IMR-90 (cell line): ENCODE measurements at regions not wholly inside any gene's neighbourhood (a gene's known extent, or its start where the extent isn't known, plus 50 kb on each side); places are given as distances from the start of the nearest gene placed in this dataset.

ENCODE experiments used
- ATAC-seq: fragments of 200-7000 bp; cut with Tn5 transposase; 2 replicates; pipeline ENCODE4 v1.9.1; 2020; ENCODE audit warnings: low read depth, mild to moderate bottlenecking, moderate library complexity
- BruUV-seq: library from RNA; stranded (reverse); fragments of 400-500 nt; replicated peaks from 2 replicates; lab custom pipeline; 2021; lab: Mats Ljungman, UMichigan
- CTCF ChIA-PET: fragments of 300-600 bp; formaldehyde crosslinking; extraction: SDS; loops from one replicate; lab custom pipeline; 2021; ENCODE audit warnings: antibody characterized with exemption; lab: Yijun Ruan, JAX
- POLR2A ChIA-PET: fragments of 300-600 bp; sonication (Branson Sonifier 250); formaldehyde crosslinking; loops from one replicate; lab custom pipeline; 2022; ENCODE audit warnings: antibody characterized with exemption; ENCODE audit not compliant: unreplicated experiment; lab: Charles Lee
- DNase-seq: peaks from one replicate; pipeline ENCODE4 v3.0.0; 2013
- H2AFZ ChIP-seq: replicated peaks from 2 replicates; pipeline ENCODE3; 2013; ENCODE audit warnings: low read length, mild to moderate bottlenecking; ENCODE audit not compliant: poor library complexity
- H2AK5ac ChIP-seq: 2 replicates; pipeline ENCODE4 v1.6.1; 2013; ENCODE audit warnings: low read depth, low read length, inconsistent platforms
- H2AK9ac ChIP-seq: replicated peaks from 2 replicates; pipeline ENCODE3; 2013; ENCODE audit warnings: mild to moderate bottlenecking, low read depth, low read length, moderate library complexity; ENCODE audit not compliant: poor library complexity
- H2BK120ac ChIP-seq: 2 replicates; pipeline ENCODE4 v1.6.1; 2013; ENCODE audit warnings: low read depth, low read length, inconsistent platforms
- H2BK15ac ChIP-seq: 3 replicates; pipeline ENCODE4 v1.6.1; 2013; ENCODE audit warnings: low read depth, low read length, inconsistent platforms
- H2BK20ac ChIP-seq: 2 replicates; pipeline ENCODE4 v1.6.1; 2013; ENCODE audit warnings: low read depth, mild to moderate bottlenecking, inconsistent platforms, low read length, moderate library complexity
- H2BK5ac ChIP-seq: 2 replicates; pipeline ENCODE4 v1.6.1; 2013; ENCODE audit warnings: mild to moderate bottlenecking, low read depth, low read length, inconsistent platforms; ENCODE audit not compliant: poor library complexity, severe bottlenecking
- H3K14ac ChIP-seq: replicated peaks from 2 replicates; pipeline ENCODE4 v1.6.1; 2013; ENCODE audit warnings: low read depth, low read length, inconsistent platforms
- H3K18ac ChIP-seq: 2 replicates; pipeline ENCODE4 v1.6.1; 2013; ENCODE audit warnings: low read depth, low read length, control low read depth
- H3K23ac ChIP-seq: 2 replicates; pipeline ENCODE4 v1.6.1; 2013; ENCODE audit warnings: low read depth, low read length, inconsistent platforms
- H3K27ac ChIP-seq: 2 replicates; pipeline ENCODE4 v1.5.1; 2013; ENCODE audit warnings: mild to moderate bottlenecking, control low read depth, low read length; ENCODE audit not compliant: insufficient read depth
- H3K27me3 ChIP-seq: 2 replicates; pipeline ENCODE4 v1.6.1; 2013; ENCODE audit warnings: low read length; ENCODE audit not compliant: control insufficient read depth, insufficient read depth
- H3K36me3 ChIP-seq: 2 replicates; pipeline ENCODE4 v1.6.1; 2013; ENCODE audit warnings: low read length, mixed read lengths; ENCODE audit not compliant: control insufficient read depth, insufficient read depth
- H3K4ac ChIP-seq: 2 replicates; pipeline ENCODE4 v1.6.1; 2013; ENCODE audit warnings: low read depth, low read length, inconsistent platforms
- H3K4me1 ChIP-seq: 2 replicates; pipeline ENCODE4 v1.6.1; 2013; ENCODE audit warnings: low read length, mixed read lengths; ENCODE audit not compliant: control insufficient read depth, insufficient read depth
- H3K4me2 ChIP-seq: 2 replicates; pipeline ENCODE4 v1.6.1; 2013; ENCODE audit warnings: low read depth, mild to moderate bottlenecking, control low read depth, low read length, moderate library complexity
- H3K4me3 ChIP-seq: 2 replicates; pipeline ENCODE4 v1.5.1; 2013; ENCODE audit warnings: low read depth, mild to moderate bottlenecking, control low read depth, low read length, moderate library complexity; ENCODE audit not compliant: insufficient read depth
- H3K56ac ChIP-seq: 2 replicates; pipeline ENCODE4 v1.6.1; 2013; ENCODE audit warnings: low read length, inconsistent platforms; ENCODE audit not compliant: insufficient read depth; ENCODE audit errors: extremely low read depth
- H3K79me1 ChIP-seq, 2 experiments: 2 replicates each; pipeline ENCODE4 v1.6.1; 2013; ENCODE audit warnings: low read length in 2 of 2, inconsistent platforms in 1 of 2, low read depth in 1 of 2
- H3K9ac ChIP-seq: 2 replicates; pipeline ENCODE4 v1.6.1; 2013; ENCODE audit warnings: low read depth, low read length, control low read depth
- H3K9me1 ChIP-seq: 2 replicates; pipeline ENCODE4 v1.6.1; 2013; ENCODE audit warnings: low read length, inconsistent platforms; ENCODE audit not compliant: insufficient read depth
- H3K9me3 ChIP-seq: 2 replicates; pipeline ENCODE4 v1.6.1; 2013; ENCODE audit warnings: low read length; ENCODE audit not compliant: control insufficient read depth, insufficient read depth
- H4K20me1 ChIP-seq: 2 replicates; pipeline ENCODE4 v1.6.1; 2013; ENCODE audit warnings: low read length, inconsistent platforms; ENCODE audit not compliant: insufficient read depth
- H4K5ac ChIP-seq: 2 replicates; pipeline ENCODE4 v1.6.1; 2013; ENCODE audit warnings: mild to moderate bottlenecking, low read depth, low read length, control low read depth
- H4K8ac ChIP-seq, 2 experiments: 2 replicates each; pipeline ENCODE4 v1.6.1; 2013; ENCODE audit warnings: low read depth in 2 of 2, low read length in 2 of 2, control low read depth in 1 of 2, inconsistent platforms in 1 of 2
- H4K91ac ChIP-seq: 2 replicates; pipeline ENCODE4 v1.6.1; 2013; ENCODE audit warnings: low read depth, low read length, inconsistent platforms; ENCODE audit not compliant: insufficient read depth
- BHLHE40 ChIP-seq: fragments of 150-350 bp; IDR thresholded peaks from 2 replicates; pipeline ENCODE4 v1.6.1; 2016; ENCODE audit warnings: mild to moderate bottlenecking, low read depth, low read length
- CEBPB ChIP-seq: IDR thresholded peaks from 2 replicates; pipeline ENCODE4 v1.6.1; 2012; ENCODE audit warnings: low read depth, low read length, improper control_type of control experiment
- CHD1 ChIP-seq: IDR thresholded peaks from 2 replicates; pipeline ENCODE4 v1.6.1; 2012; ENCODE audit warnings: low read depth, low read length, improper control_type of control experiment
- FOS ChIP-seq: fragments of 150-350 bp; IDR thresholded peaks from 2 replicates; pipeline ENCODE4 v1.6.1; 2016; ENCODE audit warnings: low read depth, low read length
- MAFK ChIP-seq: IDR thresholded peaks from 2 replicates; pipeline ENCODE4 v1.6.1; 2012; ENCODE audit warnings: low read depth, low read length, improper control_type of control experiment
- MAZ ChIP-seq: IDR thresholded peaks from 2 replicates; pipeline ENCODE4 v1.6.1; 2012; ENCODE audit warnings: low read depth, mild to moderate bottlenecking, low read length, improper control_type of control experiment, moderate library complexity, borderline replicate concordance
- MXI1 ChIP-seq: IDR thresholded peaks from 2 replicates; pipeline ENCODE4 v1.6.1; 2012; ENCODE audit warnings: low read depth, mild to moderate bottlenecking, low read length, moderate library complexity, borderline replicate concordance
- NFE2L2 ChIP-seq: fragments of 150-350 bp; IDR thresholded peaks from 2 replicates; pipeline ENCODE4 v1.6.1; 2016; ENCODE audit warnings: low read depth, mild to moderate bottlenecking, low read length
- POLR2A ChIP-seq: IDR thresholded peaks from 2 replicates; pipeline ENCODE4 v1.6.1; 2012; ENCODE audit warnings: mild to moderate bottlenecking, low read depth, low read length
- RAD21 ChIP-seq: IDR thresholded peaks from 2 replicates; pipeline ENCODE4 v1.6.1; 2012; ENCODE audit warnings: low read length, improper control_type of control experiment
- RCOR1 ChIP-seq: IDR thresholded peaks from 2 replicates; pipeline ENCODE4 v1.6.1; 2012; ENCODE audit warnings: mild to moderate bottlenecking, low read length, improper control_type of control experiment; ENCODE audit not compliant: insufficient replicate concordance
- RFX5 ChIP-seq: IDR thresholded peaks from 2 replicates; pipeline ENCODE4 v1.8.0; 2012; ENCODE audit warnings: low read depth, mild to moderate bottlenecking, low read length, moderate library complexity
- SMC3 ChIP-seq: fragments of 150-350 bp; IDR thresholded peaks from 2 replicates; pipeline ENCODE4 v1.6.1; 2016; ENCODE audit warnings: low read depth, mild to moderate bottlenecking, antibody characterized with exemption, low read length, moderate library complexity
- WGBS, 2 experiments: methylation state at CpG; one replicate each; pipeline versions ENCODE4 v1.1.5 to v1.1.7; 2013; ENCODE audit warnings: missing lambda C conversion rate in 2 of 2; ENCODE audit not compliant: insufficient read length in 1 of 2; ENCODE audit errors: extremely low coverage in 2 of 2; 5-methylcytosine and 5-hydroxymethylcytosine counted together
- dilution Hi-C: fragments of 300-500 bp; cut with HindIII; formaldehyde crosslinking; loops from one replicate; pipeline ENCODE4 v1.14.3; 2018; ENCODE audit warnings: low sequenced_read_pairs; ENCODE audit not compliant: unreplicated experiment
- in situ Hi-C: fragments of 300-500 bp; cut with MboI; formaldehyde crosslinking; loops from 3 replicates; pipeline ENCODE4 v1.14.3; 2019; ENCODE audit warnings: low sequenced_read_pairs, inconsistent platforms, mixed read lengths
- intact Hi-C: fragments of 100-400 bp; cut with micrococcal nuclease; formaldehyde crosslinking; loops from 2 replicates; pipeline ENCODE4 v1.10.0; 2022
- TF ChIP-seq, protein P1 (sequence below): fragments of 150-350 bp; IDR thresholded peaks from 2 replicates; pipeline ENCODE4 v1.6.1; 2017; ENCODE audit warnings: mild to moderate bottlenecking, antibody characterized with exemption, low read length, low read depth
- TF ChIP-seq, protein P2 (sequence below): fragments of 150-350 bp; IDR thresholded peaks from 2 replicates; pipeline ENCODE4 v1.6.1; 2016; ENCODE audit warnings: low read depth, mild to moderate bottlenecking, low read length, moderate library complexity, borderline replicate concordance
- TF ChIP-seq, protein P3 (sequence below): conservative IDR thresholded peaks from 2 replicates; pipeline ENCODE4 v1.5.1; 2012; ENCODE audit warnings: mild to moderate bottlenecking, low read depth, low read length, improper control_type of control experiment

- ATAC-seq = no peak
- Histone ChIP-seq H4K20me1 (no peaks in the 10 kb centered on the region), H2AFZ (no peak overlapping the region), H2AK9ac (no peak overlapping the region), H3K14ac (no peak overlapping the region), H2BK20ac (no peak overlapping the region), H4K5ac (no peak overlapping the region), H2BK120ac (no peak overlapping the region), H4K8ac (no peak overlapping the region), H2BK15ac (no peak overlapping the region), H3K27me3 (no peaks in the 10 kb centered on the region), H3K9me3 (peaks cover 10% of the 10 kb centered on the region), H3K18ac (no peak overlapping the region), H3K9ac (no peak overlapping the region), H3K4ac (no peak overlapping the region), H3K36me3 (no peaks in the 10 kb centered on the region), H3K4me2 (no peak overlapping the region), H2AK5ac (no peak overlapping the region), H3K9me1 (no peaks in the 10 kb centered on the region), H3K56ac (no peak overlapping the region), H3K4me1 (no peaks in the 10 kb centered on the region), H3K4me3 (no peak overlapping the region), H3K79me1 (no peaks in the 10 kb centered on the region), H4K91ac (no peak overlapping the region), H3K27ac (no peak overlapping the region), H3K23ac (no peak overlapping the region), H2BK5ac (no peak overlapping the region)
- TF ChIP-seq MXI1 = no peak
- no peak for TF ChIP-seq RFX5
- TF ChIP-seq, protein P1, sequence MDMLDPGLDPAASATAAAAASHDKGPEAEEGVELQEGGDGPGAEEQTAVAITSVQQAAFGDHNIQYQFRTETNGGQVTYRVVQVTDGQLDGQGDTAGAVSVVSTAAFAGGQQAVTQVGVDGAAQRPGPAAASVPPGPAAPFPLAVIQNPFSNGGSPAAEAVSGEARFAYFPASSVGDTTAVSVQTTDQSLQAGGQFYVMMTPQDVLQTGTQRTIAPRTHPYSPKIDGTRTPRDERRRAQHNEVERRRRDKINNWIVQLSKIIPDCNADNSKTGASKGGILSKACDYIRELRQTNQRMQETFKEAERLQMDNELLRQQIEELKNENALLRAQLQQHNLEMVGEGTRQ = no peak
- TF ChIP-seq, protein P2, sequence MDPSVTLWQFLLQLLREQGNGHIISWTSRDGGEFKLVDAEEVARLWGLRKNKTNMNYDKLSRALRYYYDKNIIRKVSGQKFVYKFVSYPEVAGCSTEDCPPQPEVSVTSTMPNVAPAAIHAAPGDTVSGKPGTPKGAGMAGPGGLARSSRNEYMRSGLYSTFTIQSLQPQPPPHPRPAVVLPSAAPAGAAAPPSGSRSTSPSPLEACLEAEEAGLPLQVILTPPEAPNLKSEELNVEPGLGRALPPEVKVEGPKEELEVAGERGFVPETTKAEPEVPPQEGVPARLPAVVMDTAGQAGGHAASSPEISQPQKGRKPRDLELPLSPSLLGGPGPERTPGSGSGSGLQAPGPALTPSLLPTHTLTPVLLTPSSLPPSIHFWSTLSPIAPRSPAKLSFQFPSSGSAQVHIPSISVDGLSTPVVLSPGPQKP = no peak
- TF ChIP-seq BHLHE40 = no peak
- TF ChIP-seq CEBPB = no peak
- no peak for TF ChIP-seq MAFK
- TF ChIP-seq CHD1 = no peak
- TF ChIP-seq, protein P3, sequence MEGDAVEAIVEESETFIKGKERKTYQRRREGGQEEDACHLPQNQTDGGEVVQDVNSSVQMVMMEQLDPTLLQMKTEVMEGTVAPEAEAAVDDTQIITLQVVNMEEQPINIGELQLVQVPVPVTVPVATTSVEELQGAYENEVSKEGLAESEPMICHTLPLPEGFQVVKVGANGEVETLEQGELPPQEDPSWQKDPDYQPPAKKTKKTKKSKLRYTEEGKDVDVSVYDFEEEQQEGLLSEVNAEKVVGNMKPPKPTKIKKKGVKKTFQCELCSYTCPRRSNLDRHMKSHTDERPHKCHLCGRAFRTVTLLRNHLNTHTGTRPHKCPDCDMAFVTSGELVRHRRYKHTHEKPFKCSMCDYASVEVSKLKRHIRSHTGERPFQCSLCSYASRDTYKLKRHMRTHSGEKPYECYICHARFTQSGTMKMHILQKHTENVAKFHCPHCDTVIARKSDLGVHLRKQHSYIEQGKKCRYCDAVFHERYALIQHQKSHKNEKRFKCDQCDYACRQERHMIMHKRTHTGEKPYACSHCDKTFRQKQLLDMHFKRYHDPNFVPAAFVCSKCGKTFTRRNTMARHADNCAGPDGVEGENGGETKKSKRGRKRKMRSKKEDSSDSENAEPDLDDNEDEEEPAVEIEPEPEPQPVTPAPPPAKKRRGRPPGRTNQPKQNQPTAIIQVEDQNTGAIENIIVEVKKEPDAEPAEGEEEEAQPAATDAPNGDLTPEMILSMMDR = no peak
- no peak for TF ChIP-seq NFE2L2
- no peak for TF ChIP-seq RCOR1
- TF ChIP-seq FOS = no peak
- no peak for TF ChIP-seq MAZ
- no peak for TF ChIP-seq POLR2A
- no peak for TF ChIP-seq SMC3
- no peak for TF ChIP-seq RAD21
- no CpG with 5 or more reads among the region's 2 CpGs for WGBS, 2 experiments
- intact Hi-C loops (no loop called here), in situ Hi-C loops (no loop called here), dilution Hi-C loops (no loop called here)
- CTCF ChIA-PET = no interaction called here
- BruUV-seq = no TSS peak
- no peak for DNase-seq
- POLR2A ChIA-PET = no interaction called here
Observed at GRCh38 chr5:117089001-117089400, 514.4 kb upstream of the SEMA6A start.
